ENCODE measurements at regions not wholly inside any gene's neighbourhood (a gene's known extent, or its start where the extent isn't known, plus 50 kb on each side); places are given as distances from the start of the nearest gene placed in this dataset.

DNA sequence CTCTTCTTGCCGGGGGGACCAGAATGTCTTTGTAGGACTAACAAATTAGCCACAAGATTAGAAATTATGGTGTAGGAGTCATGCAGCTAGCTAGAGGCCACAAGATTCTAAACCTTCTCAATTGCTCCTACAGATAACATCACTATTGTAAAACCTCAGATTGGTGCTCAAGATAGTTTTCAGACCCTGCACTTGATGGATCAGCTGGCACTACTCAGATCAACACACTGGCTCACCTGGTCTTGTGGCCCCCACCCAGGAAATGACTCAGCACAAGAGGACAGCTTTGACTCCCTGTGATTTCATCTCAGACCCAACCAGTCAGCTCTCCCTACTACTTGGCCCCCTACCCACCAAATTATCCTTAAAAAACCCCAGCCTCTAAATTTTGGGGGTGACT is 124.1 kb upstream of the RASGRP1 start:
- Histone ChIP-seq H3K9me3 (ENCODE audit: control insufficient read depth, insufficient read depth, low read depth, low read length) (no peaks in the 10 kb centered on the region), H3K27ac (ENCODE audit: low read length) (no peak overlapping the region), H3K4me3 (ENCODE audit: low read depth in 2 of 2, low read length in 2 of 2) (no peak overlapping the region), H3K36me3 (ENCODE audit: control insufficient read depth, insufficient read depth, low read length) (no peaks in the 10 kb centered on the region), H3K4me1 (ENCODE audit: control insufficient read depth, insufficient read depth, low read length) (no peaks in the 10 kb centered on the region), H3K27me3 (ENCODE audit: control insufficient read depth, insufficient read depth, low read length) (peaks cover 5% of the 10 kb centered on the region; the same call in 1 of the 2 replicates)
- ATAC-seq (no peak), DNase-seq (ENCODE audit: low read depth, low spot score) (no peak)
- TF ChIP-seq SIN3A (IDR thresholded peaks at IDR 0.05; ENCODE audit: borderline replicate concordance, insufficient read depth, low read depth, low read length): no peak
- TF ChIP-seq TCF7L2 (IDR thresholded peaks at IDR 0.05; ENCODE audit: low read depth, low read length): no peak
- no peak for TF ChIP-seq CTCF (IDR thresholded peaks at IDR 0.05)
- TF ChIP-seq REST (IDR thresholded peaks at IDR 0.05; ENCODE audit: insufficient read depth in 1 of 2, low read depth in 2 of 2, low read length in 1 of 2): no peak
- TF ChIP-seq POLR2AphosphoS5 (IDR thresholded peaks at IDR 0.05; ENCODE audit: low read depth, low read length): no peak
- POLR2A ChIA-PET: no interaction called here
- in situ Hi-C loops (cut with HindIII; ENCODE audit: low pct_unique_long_range_greater_than_20kb, low sequenced_read_pairs): loop anchor here (25.0 kb wide), 1 partner anchor 226 kb away; the partner anchor contains the start of gene FAM98B
- CTCF ChIA-PET: interaction anchor here (1.1 kb wide), 1 partner anchor 891 kb away, joined by 3 read pairs; no protein-coding TSS in a partner anchor
- intact Hi-C loops (cut with micrococcal nuclease; ENCODE audit: unreplicated experiment): no loop called here
- no TSS peak for BruUV-seq (replicated peaks)

GRCh38 chr15:38689522-38689921 is 124.9 kb upstream of the RASGRP1 start:
- in situ Hi-C loops (cut with HindIII; ENCODE audit: low pct_unique_long_range_greater_than_20kb, low sequenced_read_pairs): loop anchor here (25.0 kb wide), 1 partner anchor 227 kb away; the partner anchor contains the start of gene FAM98B
- DNase-seq (ENCODE audit: low read depth, low spot score) (no peak), ATAC-seq (no peak)
- ChIA-PET POLR2A (no interaction called here), CTCF (interaction anchor here (2.1 kb wide), 1 partner anchor 126 kb away, joined by 8 read pairs; the partner anchor contains the start of gene RASGRP1)
- no peak overlapping the region for H3K27ac ChIP-seq (ENCODE audit: low read length)
- no peaks in the 10 kb centered on the region for H3K4me1 ChIP-seq (ENCODE audit: control insufficient read depth, insufficient read depth, low read length)
- H3K9me3 ChIP-seq (ENCODE audit: control insufficient read depth, insufficient read depth, low read depth, low read length): no peaks in the 10 kb centered on the region
- intact Hi-C loops (cut with micrococcal nuclease; ENCODE audit: unreplicated experiment): no loop called here
- no peak overlapping the region for H3K4me3 ChIP-seq (ENCODE audit: low read depth in 2 of 2, low read length in 2 of 2)
- H3K27me3 ChIP-seq (ENCODE audit: control insufficient read depth, insufficient read depth, low read length): peaks cover 5% of the 10 kb centered on the region; the same call in 1 of the 2 replicates
- no peak for TF ChIP-seq CTCF (IDR thresholded peaks at IDR 0.05)
- no peak for TF ChIP-seq SIN3A (IDR thresholded peaks at IDR 0.05; ENCODE audit: borderline replicate concordance, insufficient read depth, low read depth, low read length)
- no peak for TF ChIP-seq TCF7L2 (IDR thresholded peaks at IDR 0.05; ENCODE audit: low read depth, low read length)
- no peak for TF ChIP-seq POLR2AphosphoS5 (IDR thresholded peaks at IDR 0.05; ENCODE audit: low read depth, low read length)
- no peak for TF ChIP-seq REST (IDR thresholded peaks at IDR 0.05; ENCODE audit: insufficient read depth in 1 of 2, low read depth in 2 of 2, low read length in 1 of 2)
- no TSS peak for BruUV-seq (replicated peaks)
- H3K36me3 ChIP-seq (ENCODE audit: control insufficient read depth, insufficient read depth, low read length): no peaks in the 10 kb centered on the region

Measured in Panc1 (cell line).